Adrenal gland (tissue), 5 donors: ENCODE measurements at regions not wholly inside any gene's neighbourhood (a gene's known extent, or its start where the extent isn't known, plus 50 kb on each side); places are given as distances from the start of the nearest gene placed in this dataset.

ENCODE experiments used
- POLR2A ChIP-seq, 2 donors: fragments of 450-650 bp; IDR thresholded peaks; one replicate each; pipeline ENCODE4 v1.6.1; 2017; ENCODE audit warnings: antibody characterized with exemption in 2 of 2, mild to moderate bottlenecking in 2 of 2, moderate library complexity in 1 of 2
- TF ChIP-seq, protein P1 (sequence below), 6 experiments: fragments of 450-650 bp in 4 of 6; fragments of 200-600 bp in 2 of 6; sonication (generic) in 1 of 6; IDR thresholded peaks; 1 replicate in 5 of 6; 2 replicates in 1 of 6; pipeline versions ENCODE4 v1.5.1 to v1.8.0; 2016 to 2021; ENCODE audit warnings: antibody characterized with exemption in 6 of 6, mild to moderate bottlenecking in 2 of 6, moderate library complexity in 1 of 6
- donor health status: DM: no; HTN: no; CAD: no.

DNA sequence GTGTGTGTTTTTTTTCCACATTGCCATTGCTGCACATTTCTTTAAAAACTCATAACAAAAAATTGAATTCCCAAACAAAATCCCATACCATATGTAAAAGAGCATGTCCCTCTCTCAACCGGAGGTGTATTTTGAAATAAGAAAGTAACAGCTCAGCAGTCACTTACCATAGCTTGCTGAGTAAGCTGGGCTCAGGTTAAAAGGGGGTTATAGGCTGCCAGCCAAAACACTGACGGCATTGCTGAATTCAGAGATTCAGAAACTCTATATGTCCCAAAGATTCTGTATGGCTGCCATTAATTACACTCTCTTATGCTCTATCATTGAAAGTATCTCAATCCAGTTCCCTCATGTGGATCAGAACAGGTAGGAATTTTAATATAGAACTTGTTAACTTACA lies 276.0 kb downstream of the FOXG1 start:
- TF ChIP-seq, protein P1, sequence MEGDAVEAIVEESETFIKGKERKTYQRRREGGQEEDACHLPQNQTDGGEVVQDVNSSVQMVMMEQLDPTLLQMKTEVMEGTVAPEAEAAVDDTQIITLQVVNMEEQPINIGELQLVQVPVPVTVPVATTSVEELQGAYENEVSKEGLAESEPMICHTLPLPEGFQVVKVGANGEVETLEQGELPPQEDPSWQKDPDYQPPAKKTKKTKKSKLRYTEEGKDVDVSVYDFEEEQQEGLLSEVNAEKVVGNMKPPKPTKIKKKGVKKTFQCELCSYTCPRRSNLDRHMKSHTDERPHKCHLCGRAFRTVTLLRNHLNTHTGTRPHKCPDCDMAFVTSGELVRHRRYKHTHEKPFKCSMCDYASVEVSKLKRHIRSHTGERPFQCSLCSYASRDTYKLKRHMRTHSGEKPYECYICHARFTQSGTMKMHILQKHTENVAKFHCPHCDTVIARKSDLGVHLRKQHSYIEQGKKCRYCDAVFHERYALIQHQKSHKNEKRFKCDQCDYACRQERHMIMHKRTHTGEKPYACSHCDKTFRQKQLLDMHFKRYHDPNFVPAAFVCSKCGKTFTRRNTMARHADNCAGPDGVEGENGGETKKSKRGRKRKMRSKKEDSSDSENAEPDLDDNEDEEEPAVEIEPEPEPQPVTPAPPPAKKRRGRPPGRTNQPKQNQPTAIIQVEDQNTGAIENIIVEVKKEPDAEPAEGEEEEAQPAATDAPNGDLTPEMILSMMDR (IDR thresholded peaks at IDR 0.05), result no peak
- no peak for TF ChIP-seq POLR2A (IDR thresholded peaks at IDR 0.05)
